GM12878 (cell line): ENCODE measurements at regions not wholly inside any gene's neighbourhood (a gene's known extent, or its start where the extent isn't known, plus 50 kb on each side); places are given as distances from the start of the nearest gene placed in this dataset.
"Not testable (repeated sequence)": the region's sequence is repeated elsewhere in the genome, so short reads cannot be mapped to it uniquely, and the experiment has no call there.

Experiments used
- ATAC-seq: fragments of 200-7000 bp; cut with Tn5 transposase; 3 replicates; pipeline ENCODE4 v1.9.1; 2020; ENCODE audit warnings: mild to moderate bottlenecking, moderate library complexity
- BruUV-seq: library from RNA; stranded (reverse); fragments of 400-500 nt; replicated peaks from 2 replicates; lab custom pipeline; 2021; lab: Mats Ljungman, UMichigan
- CTCF ChIA-PET: fragments of 300-600 bp; sonication (Branson Sonifier 250); formaldehyde crosslinking; extraction: SDS; loops from one replicate; lab custom pipeline; 2021; ENCODE audit warnings: inconsistent platforms; lab: Yijun Ruan, JAX
- POLR2A ChIA-PET: fragments of 350-600 bp; formaldehyde crosslinking; extraction: SDS; loops from one replicate; lab custom pipeline; 2021; ENCODE audit warnings: inconsistent platforms; lab: Charles Lee
- RAD21 ChIA-PET: fragments of 300-600 bp; sonication (Branson Sonifier 250); formaldehyde crosslinking; loops from one replicate; lab custom pipeline; 2023; ENCODE audit warnings: antibody characterized with exemption; ENCODE audit not compliant: unreplicated experiment; lab: Charles Lee
- SMC1A ChIA-PET: fragments of 300-600 bp; sonication (Branson Sonifier 250); formaldehyde crosslinking; loops from one replicate; lab custom pipeline; 2023; ENCODE audit not compliant: unreplicated experiment, uncharacterized antibody; lab: Charles Lee
- DNase-seq: peaks from one replicate; pipeline ENCODE4 v3.0.0-alpha.2; 2011; ENCODE audit warnings: low read depth, low spot score
- FAIRE-seq: peaks from 3 replicates; lab custom pipeline; 2011; peaks lifted over from hg19 to GRCh38; lab: Jason Lieb, UNC
- H2AFZ ChIP-seq: 2 replicates; pipeline ENCODE4 v1.6.0; 2011; ENCODE audit warnings: low read depth, low read length, control low read depth; ENCODE audit not compliant: control insufficient read depth
- H3K27ac ChIP-seq: 2 replicates; pipeline ENCODE4 v1.5.1; 2011; ENCODE audit warnings: control low read depth; ENCODE audit not compliant: control insufficient read depth, insufficient read depth
- H3K27me3 ChIP-seq, 2 experiments: replicated peaks in 1 of 2; 2 replicates each; pipeline versions ENCODE4 v1.6.0 to v1.6.1; 2011; ENCODE audit warnings: low read length in 1 of 2; ENCODE audit not compliant: control insufficient read depth in 2 of 2, insufficient read depth in 2 of 2
- H3K36me3 ChIP-seq, 2 experiments: 2 replicates each; pipeline ENCODE4 v1.5.1; 2011; ENCODE audit warnings: low read length in 1 of 2; ENCODE audit not compliant: control insufficient read depth in 2 of 2, insufficient read depth in 2 of 2
- H3K4me1 ChIP-seq: 2 replicates; pipeline ENCODE4 v1.6.1; 2011; ENCODE audit warnings: mild to moderate bottlenecking, low read length, moderate library complexity, mixed read lengths; ENCODE audit not compliant: control insufficient read depth, insufficient read depth
- H3K4me2 ChIP-seq: 2 replicates; pipeline ENCODE4 v1.6.0; 2011; ENCODE audit warnings: control low read depth; ENCODE audit not compliant: control insufficient read depth, insufficient read depth
- H3K4me3 ChIP-seq: fragments of 200-600 bp; sonication (generic); 2 replicates; pipeline ENCODE4 v1.5.1; 2016
- H3K79me2 ChIP-seq: 2 replicates; pipeline ENCODE4 v1.6.0; 2011; ENCODE audit warnings: low read length; ENCODE audit not compliant: control insufficient read depth, insufficient read depth
- H3K9ac ChIP-seq: 2 replicates; pipeline ENCODE4 v1.8.0; 2011; ENCODE audit warnings: low read length, control low read depth, mixed read lengths; ENCODE audit not compliant: control insufficient read depth, insufficient read depth
- H3K9me3 ChIP-seq: replicated peaks from 3 replicates; pipeline ENCODE4 v1.5.1; 2011; ENCODE audit warnings: mild to moderate bottlenecking, low read length; ENCODE audit not compliant: control insufficient read depth, insufficient read depth
- H4K20me1 ChIP-seq: 2 replicates; pipeline ENCODE4 v1.6.0; 2011; ENCODE audit not compliant: control insufficient read depth, insufficient read depth
- BMI1 ChIP-seq: fragments of 450-650 bp; IDR thresholded peaks from 2 replicates; pipeline ENCODE4 v1.6.1; 2016; ENCODE audit warnings: mild to moderate bottlenecking, moderate library complexity, borderline replicate concordance
- CEBPB ChIP-seq, 2 experiments: fragments of 150-350 bp in 1 of 2; IDR thresholded peaks; 2 replicates each; pipeline ENCODE4 v1.6.1; 2012 to 2014; ENCODE audit warnings: low read depth in 2 of 2, low read length in 2 of 2, borderline replicate concordance in 1 of 2, inconsistent platforms in 1 of 2
- IRF4 ChIP-seq: IDR thresholded peaks from 2 replicates; pipeline ENCODE4 v1.6.1; 2011; ENCODE audit warnings: low read depth, low read length
- NR2F1 ChIP-seq: fragments of 450-650 bp; conservative IDR thresholded peaks from 2 replicates; pipeline ENCODE4 v1.6.1; 2017; ENCODE audit warnings: mild to moderate bottlenecking
- RELA ChIP-seq: fragments of 450-650 bp; IDR thresholded peaks from 2 replicates; pipeline ENCODE4 v1.8.0; 2014; ENCODE audit warnings: borderline replicate concordance; ENCODE audit not compliant: partially characterized antibody
- WGBS: methylation state at CpG from one replicate; pipeline ENCODE4 v1.1.6; 2016; ENCODE audit warnings: low lambda C conversion rate; ENCODE audit not compliant: insufficient replicate concordance, insufficient coverage; ENCODE audit errors: missing lambda C conversion rate; 5-methylcytosine and 5-hydroxymethylcytosine counted together
- in situ Hi-C: fragments of 300-500 bp; cut with MboI; formaldehyde crosslinking; loops from 9 replicates; pipeline ENCODE4 v1.14.3; 2018; ENCODE audit warnings: mixed read lengths
- intact Hi-C: fragments of 100-400 bp; cut with micrococcal nuclease; formaldehyde crosslinking; loops from one replicate; pipeline ENCODE4 v1.14.2; 2022; ENCODE audit not compliant: unreplicated experiment
- TF ChIP-seq, protein P1 (sequence below): fragments of 450-650 bp; IDR thresholded peaks from 2 replicates; pipeline ENCODE4 v1.6.1; 2017; ENCODE audit warnings: mild to moderate bottlenecking, low read depth, inconsistent platforms; ENCODE audit not compliant: poor library complexity, severe bottlenecking

DNA sequence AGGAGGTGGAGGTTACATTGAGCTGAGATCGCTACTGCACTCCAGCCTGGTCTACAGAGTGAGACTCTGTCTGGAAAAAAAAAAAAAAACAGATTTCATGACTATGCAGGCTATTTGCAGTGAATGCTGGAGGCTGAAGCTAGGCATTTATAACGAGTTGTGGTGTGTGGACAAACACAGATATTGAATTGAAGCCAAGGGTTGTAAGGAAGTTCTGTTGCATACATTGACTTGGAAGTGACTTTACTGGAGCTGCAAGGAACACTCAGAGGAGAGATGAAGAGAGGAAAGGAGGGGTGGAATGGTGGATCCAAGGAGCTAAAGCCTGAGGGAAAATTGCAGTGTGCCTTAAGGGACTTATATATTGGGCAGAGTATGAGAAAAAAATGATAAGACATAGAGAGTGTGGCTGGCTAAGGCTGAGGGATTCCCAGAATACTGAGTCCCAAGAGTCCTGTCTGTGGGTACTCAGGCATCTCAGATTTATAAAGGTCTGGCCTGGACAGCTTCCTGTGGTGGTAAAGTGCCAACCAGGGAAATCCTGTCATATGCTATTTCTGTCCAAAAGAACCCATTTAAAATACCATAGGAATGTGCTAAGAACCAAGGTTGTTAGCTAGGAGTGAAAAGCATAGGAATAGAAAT is 87.8 kb upstream of the GUCY1A1 start:
- intact Hi-C loops = no loop called here
- H2AFZ ChIP-seq = no peak overlapping the region
- H4K20me1 ChIP-seq = no peaks in the 10 kb centered on the region
- no peaks in the 10 kb centered on the region for H3K36me3 ChIP-seq
- no peaks in the 10 kb centered on the region for H3K4me1 ChIP-seq
- in situ Hi-C loops = no loop called here
- H3K4me3 ChIP-seq = no peak overlapping the region
- no peak for TF ChIP-seq CEBPB (IDR thresholded peaks at IDR 0.05; ENCODE audit: borderline replicate concordance in 1 of 2, low read depth in 2 of 2, low read length in 2 of 2)
- TF ChIP-seq NR2F1 = no peak
- no peaks in the 10 kb centered on the region for H3K79me2 ChIP-seq
- RAD21 ChIA-PET = no interaction called here
- DNase-seq = no peak
- no peaks in the 10 kb centered on the region for H3K9me3 ChIP-seq
- CTCF ChIA-PET = no interaction called here
- POLR2A ChIA-PET = interaction anchor here (0.6 kb wide), 1 partner anchor 10 kb away, joined by 4 read pairs; no protein-coding TSS in a partner anchor
- 0% methylated on average over 2 of the region's 2 CpGs for WGBS
- H3K27ac ChIP-seq = no peak overlapping the region
- SMC1A ChIA-PET = interaction anchor here (0.6 to 2.4 kb wide), 5 partner anchors 10 to 212 kb away, joined by 3 to 6 read pairs (median 3); no protein-coding TSS in a partner anchor
- H3K9ac ChIP-seq = no peak overlapping the region
- ATAC-seq = no peak
- no peak overlapping the region for H3K4me2 ChIP-seq
- no peaks in the 10 kb centered on the region for H3K27me3 ChIP-seq
- no peak for FAIRE-seq
- BruUV-seq = no TSS peak

DNA sequence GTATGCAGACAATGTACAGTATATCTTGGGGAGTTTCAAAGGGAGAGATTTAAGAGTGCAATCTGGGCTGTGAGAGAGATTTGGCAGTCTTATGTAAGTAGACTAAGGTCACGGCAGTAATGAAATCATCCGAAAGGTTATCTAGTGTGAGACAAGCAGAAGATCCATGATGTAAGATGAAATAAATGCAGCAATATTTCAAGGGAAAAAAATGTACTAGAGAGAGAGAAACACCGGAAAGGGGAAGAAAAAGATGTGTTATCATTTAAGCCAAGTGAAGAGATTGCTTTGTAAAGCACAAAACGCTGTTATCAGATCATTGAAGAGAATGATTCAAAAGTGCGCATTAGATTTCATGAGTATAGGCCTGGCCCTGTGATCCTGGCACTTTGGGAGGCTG is 88.4 kb upstream of the GUCY1A1 start:
- in situ Hi-C loops (no loop called here), intact Hi-C loops (no loop called here)
- RAD21 ChIA-PET = no interaction called here
- no peak overlapping the region for H3K4me2 ChIP-seq
- 50% methylated on average over 5 of the region's 5 CpGs for WGBS
- no peak for ATAC-seq
- CTCF ChIA-PET = no interaction called here
- DNase-seq = no peak
- H3K4me1 ChIP-seq = no peaks in the 10 kb centered on the region
- TF ChIP-seq IRF4 = no peak
- TF ChIP-seq, protein P1, sequence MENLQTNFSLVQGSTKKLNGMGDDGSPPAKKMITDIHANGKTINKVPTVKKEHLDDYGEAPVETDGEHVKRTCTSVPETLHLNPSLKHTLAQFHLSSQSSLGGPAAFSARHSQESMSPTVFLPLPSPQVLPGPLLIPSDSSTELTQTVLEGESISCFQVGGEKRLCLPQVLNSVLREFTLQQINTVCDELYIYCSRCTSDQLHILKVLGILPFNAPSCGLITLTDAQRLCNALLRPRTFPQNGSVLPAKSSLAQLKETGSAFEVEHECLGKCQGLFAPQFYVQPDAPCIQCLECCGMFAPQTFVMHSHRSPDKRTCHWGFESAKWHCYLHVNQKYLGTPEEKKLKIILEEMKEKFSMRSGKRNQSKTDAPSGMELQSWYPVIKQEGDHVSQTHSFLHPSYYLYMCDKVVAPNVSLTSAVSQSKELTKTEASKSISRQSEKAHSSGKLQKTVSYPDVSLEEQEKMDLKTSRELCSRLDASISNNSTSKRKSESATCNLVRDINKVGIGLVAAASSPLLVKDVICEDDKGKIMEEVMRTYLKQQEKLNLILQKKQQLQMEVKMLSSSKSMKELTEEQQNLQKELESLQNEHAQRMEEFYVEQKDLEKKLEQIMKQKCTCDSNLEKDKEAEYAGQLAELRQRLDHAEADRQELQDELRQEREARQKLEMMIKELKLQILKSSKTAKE = no peak
- TF ChIP-seq BMI1 = no peak
- TF ChIP-seq RELA = no peak
- FAIRE-seq = no peak
- H3K4me3 ChIP-seq = no peak overlapping the region
- no peaks in the 10 kb centered on the region for H3K79me2 ChIP-seq
- no peak overlapping the region for H2AFZ ChIP-seq
- H4K20me1 ChIP-seq = no peaks in the 10 kb centered on the region
- H3K9ac ChIP-seq = no peak overlapping the region
- H3K27ac ChIP-seq = no peak overlapping the region
- no peaks in the 10 kb centered on the region for H3K36me3 ChIP-seq
- no peaks in the 10 kb centered on the region for H3K9me3 ChIP-seq
- SMC1A ChIA-PET = interaction anchor here (0.6 to 2.4 kb wide), 3 partner anchors 10 to 50 kb away, joined by 3 to 6 read pairs (median 3); no protein-coding TSS in a partner anchor
- POLR2A ChIA-PET = interaction anchor here (0.6 kb wide), 1 partner anchor 10 kb away, joined by 4 read pairs; no protein-coding TSS in a partner anchor
- H3K27me3 ChIP-seq = no peaks in the 10 kb centered on the region
- BruUV-seq = no TSS peak

DNA sequence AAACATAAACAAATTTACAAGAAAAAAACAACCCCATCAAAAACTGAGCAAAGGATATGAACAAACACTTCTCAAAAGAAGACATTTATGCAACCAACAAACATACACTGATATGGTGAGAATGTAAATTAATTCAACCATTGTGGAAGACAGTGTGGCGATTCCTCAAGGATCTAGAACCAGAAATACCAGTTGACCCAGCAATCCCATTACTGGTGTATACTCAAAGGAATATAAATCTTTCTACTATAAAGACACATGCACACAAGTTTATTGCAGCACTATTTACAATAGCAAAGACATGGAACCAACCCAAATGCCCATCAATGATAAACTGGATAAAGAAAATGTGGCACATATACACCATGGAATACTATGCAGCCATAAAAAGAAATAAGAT is 92.3 kb upstream of the GUCY1A1 start:
- H3K36me3 ChIP-seq, DNase-seq, in situ Hi-C loops, H3K4me3 ChIP-seq, H3K9me3 ChIP-seq, BruUV-seq, POLR2A ChIA-PET, H2AFZ ChIP-seq, H3K27me3 ChIP-seq, H3K79me2 ChIP-seq, H3K27ac ChIP-seq, FAIRE-seq, intact Hi-C loops, RAD21 ChIA-PET, CTCF ChIA-PET, H3K4me2 ChIP-seq, H4K20me1 ChIP-seq, ATAC-seq, H3K4me1 ChIP-seq, H3K9ac ChIP-seq: not testable (repeated sequence)
- WGBS = 0% methylated on average over 1 of the region's 1 CpG
- SMC1A ChIA-PET = interaction anchor here (0.8 to 1.1 kb wide), 2 partner anchors 52 to 85 kb away, joined by 3 read pairs; no protein-coding TSS in a partner anchor
